ENCODE measurements at regions not wholly inside any gene's neighbourhood (a gene's known extent, or its start where the extent isn't known, plus 50 kb on each side); places are given as distances from the start of the nearest gene placed in this dataset.

- no peak for TF ChIP-seq CTCF (IDR thresholded peaks at IDR 0.05)
- no peak for TF ChIP-seq POLR2AphosphoS5 (IDR thresholded peaks at IDR 0.05)
Observed at GRCh38 chr1:47593598-47594285, 155.9 kb downstream of the FOXD2 start.

Data from sigmoid colon (tissue), 4 donors.